ENCODE measurements at regions not wholly inside any gene's neighbourhood (a gene's known extent, or its start where the extent isn't known, plus 50 kb on each side); places are given as distances from the start of the nearest gene placed in this dataset.

DNA sequence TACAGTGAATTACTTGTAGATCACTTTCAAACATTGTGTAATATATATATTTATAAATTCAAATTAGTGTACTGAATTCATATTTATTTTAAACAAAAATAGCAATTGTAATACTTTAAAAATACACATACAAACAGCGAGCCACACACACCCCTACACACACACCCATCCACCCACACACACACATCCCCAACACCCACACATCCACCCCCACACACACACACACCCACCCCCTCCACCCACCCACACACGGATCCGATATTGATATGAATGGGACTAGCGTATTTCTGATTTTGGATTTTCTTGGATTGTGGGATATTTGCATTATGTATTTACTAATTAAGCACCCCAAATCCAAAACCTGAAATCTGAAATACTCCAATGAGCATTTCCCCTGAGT lies 451.2 kb downstream of the PCDH7 start:
- no peak for TF ChIP-seq POLR2A (IDR thresholded peaks at IDR 0.05)
- TF ChIP-seq, protein P1, sequence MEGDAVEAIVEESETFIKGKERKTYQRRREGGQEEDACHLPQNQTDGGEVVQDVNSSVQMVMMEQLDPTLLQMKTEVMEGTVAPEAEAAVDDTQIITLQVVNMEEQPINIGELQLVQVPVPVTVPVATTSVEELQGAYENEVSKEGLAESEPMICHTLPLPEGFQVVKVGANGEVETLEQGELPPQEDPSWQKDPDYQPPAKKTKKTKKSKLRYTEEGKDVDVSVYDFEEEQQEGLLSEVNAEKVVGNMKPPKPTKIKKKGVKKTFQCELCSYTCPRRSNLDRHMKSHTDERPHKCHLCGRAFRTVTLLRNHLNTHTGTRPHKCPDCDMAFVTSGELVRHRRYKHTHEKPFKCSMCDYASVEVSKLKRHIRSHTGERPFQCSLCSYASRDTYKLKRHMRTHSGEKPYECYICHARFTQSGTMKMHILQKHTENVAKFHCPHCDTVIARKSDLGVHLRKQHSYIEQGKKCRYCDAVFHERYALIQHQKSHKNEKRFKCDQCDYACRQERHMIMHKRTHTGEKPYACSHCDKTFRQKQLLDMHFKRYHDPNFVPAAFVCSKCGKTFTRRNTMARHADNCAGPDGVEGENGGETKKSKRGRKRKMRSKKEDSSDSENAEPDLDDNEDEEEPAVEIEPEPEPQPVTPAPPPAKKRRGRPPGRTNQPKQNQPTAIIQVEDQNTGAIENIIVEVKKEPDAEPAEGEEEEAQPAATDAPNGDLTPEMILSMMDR (IDR thresholded peaks at IDR 0.05), result no peak

Data from adrenal gland (tissue), 5 donors.